OCI-LY1 (cell line): ENCODE measurements at regions not wholly inside any gene's neighbourhood (a gene's known extent, or its start where the extent isn't known, plus 50 kb on each side); places are given as distances from the start of the nearest gene placed in this dataset.

Experiments
- EZH2 ChIP-seq: fragments of 200-600 bp; sonication (generic), shearing (Covaris generic); IDR thresholded peaks from 2 replicates; pipeline ENCODE4 v1.8.0; 2017; ENCODE audit warnings: borderline replicate concordance, mixed run types, mild to moderate bottlenecking, antibody characterized with exemption, low read length, moderate library complexity, mixed read lengths
- TF ChIP-seq, protein P1 (sequence below): fragments of 200-600 bp; sonication (generic), shearing (Covaris generic); IDR thresholded peaks from 2 replicates; pipeline ENCODE4 v1.5.1; 2017; ENCODE audit warnings: mild to moderate bottlenecking, antibody characterized with exemption, low read length, moderate library complexity, mixed read lengths

DNA sequence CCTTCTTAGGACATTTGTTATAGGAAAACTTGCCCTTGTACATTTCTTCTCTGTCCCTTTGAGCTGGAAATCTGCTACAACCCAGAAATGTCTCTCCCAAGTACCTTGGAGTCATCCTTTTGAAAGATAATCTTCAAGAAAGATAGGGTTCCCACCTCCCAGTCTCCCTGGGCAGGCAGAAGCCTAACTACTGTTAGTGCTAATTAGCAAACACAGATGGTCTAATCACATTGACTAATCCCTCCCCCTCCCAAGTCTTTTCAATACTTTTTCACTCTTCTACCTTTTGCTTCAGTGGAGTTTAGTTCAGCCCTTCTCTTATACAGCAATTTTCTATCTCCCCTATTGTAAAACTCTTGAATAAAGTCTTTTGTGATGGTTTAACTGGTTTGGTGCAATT lies 129.8 kb upstream of the PPFIA2 start:
- TF ChIP-seq EZH2: no peak
- TF ChIP-seq, protein P1, sequence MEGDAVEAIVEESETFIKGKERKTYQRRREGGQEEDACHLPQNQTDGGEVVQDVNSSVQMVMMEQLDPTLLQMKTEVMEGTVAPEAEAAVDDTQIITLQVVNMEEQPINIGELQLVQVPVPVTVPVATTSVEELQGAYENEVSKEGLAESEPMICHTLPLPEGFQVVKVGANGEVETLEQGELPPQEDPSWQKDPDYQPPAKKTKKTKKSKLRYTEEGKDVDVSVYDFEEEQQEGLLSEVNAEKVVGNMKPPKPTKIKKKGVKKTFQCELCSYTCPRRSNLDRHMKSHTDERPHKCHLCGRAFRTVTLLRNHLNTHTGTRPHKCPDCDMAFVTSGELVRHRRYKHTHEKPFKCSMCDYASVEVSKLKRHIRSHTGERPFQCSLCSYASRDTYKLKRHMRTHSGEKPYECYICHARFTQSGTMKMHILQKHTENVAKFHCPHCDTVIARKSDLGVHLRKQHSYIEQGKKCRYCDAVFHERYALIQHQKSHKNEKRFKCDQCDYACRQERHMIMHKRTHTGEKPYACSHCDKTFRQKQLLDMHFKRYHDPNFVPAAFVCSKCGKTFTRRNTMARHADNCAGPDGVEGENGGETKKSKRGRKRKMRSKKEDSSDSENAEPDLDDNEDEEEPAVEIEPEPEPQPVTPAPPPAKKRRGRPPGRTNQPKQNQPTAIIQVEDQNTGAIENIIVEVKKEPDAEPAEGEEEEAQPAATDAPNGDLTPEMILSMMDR: no peak
